ENCODE measurements at regions not wholly inside any gene's neighbourhood (a gene's known extent, or its start where the extent isn't known, plus 50 kb on each side); places are given as distances from the start of the nearest gene placed in this dataset.

DNA sequence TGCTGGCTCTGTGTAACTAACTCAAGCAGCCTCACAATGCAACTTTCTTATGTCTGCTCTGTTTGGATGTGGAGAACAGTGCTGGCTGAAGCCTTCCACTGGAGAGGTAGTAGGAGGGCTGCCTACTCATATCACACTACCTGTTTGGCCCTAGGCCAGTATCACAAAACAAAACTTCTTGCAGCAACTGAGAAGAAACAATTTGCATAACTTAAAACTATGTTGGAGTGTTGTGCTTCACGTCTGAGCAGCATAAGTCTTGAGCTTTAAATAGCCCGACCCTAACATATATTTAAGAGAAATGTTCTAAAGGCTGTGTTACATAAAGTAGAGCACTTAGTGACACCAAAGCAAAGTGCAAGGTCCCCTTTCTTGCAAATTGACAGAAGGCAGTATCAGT lies 204.9 kb upstream of the ACVR2A start:
- TF ChIP-seq, protein P1, sequence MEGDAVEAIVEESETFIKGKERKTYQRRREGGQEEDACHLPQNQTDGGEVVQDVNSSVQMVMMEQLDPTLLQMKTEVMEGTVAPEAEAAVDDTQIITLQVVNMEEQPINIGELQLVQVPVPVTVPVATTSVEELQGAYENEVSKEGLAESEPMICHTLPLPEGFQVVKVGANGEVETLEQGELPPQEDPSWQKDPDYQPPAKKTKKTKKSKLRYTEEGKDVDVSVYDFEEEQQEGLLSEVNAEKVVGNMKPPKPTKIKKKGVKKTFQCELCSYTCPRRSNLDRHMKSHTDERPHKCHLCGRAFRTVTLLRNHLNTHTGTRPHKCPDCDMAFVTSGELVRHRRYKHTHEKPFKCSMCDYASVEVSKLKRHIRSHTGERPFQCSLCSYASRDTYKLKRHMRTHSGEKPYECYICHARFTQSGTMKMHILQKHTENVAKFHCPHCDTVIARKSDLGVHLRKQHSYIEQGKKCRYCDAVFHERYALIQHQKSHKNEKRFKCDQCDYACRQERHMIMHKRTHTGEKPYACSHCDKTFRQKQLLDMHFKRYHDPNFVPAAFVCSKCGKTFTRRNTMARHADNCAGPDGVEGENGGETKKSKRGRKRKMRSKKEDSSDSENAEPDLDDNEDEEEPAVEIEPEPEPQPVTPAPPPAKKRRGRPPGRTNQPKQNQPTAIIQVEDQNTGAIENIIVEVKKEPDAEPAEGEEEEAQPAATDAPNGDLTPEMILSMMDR (IDR thresholded peaks at IDR 0.05), result no peak
- TF ChIP-seq POLR2A (IDR thresholded peaks at IDR 0.05), result no peak
